Nephron (organoid): ENCODE measurements at regions not wholly inside any gene's neighbourhood (a gene's known extent, or its start where the extent isn't known, plus 50 kb on each side); places are given as distances from the start of the nearest gene placed in this dataset.
"Not testable (repeated sequence)": the region's sequence is repeated elsewhere in the genome, so short reads cannot be mapped to it uniquely, and the experiment has no call there.

ENCODE experiments used
- H3K27ac Mint-ChIP-seq, 3 experiments: 2 replicates each; pipeline ENCODE4 v1.8.0; 2020; ENCODE audit warnings: mixed read lengths in 3 of 3, mild to moderate bottlenecking in 2 of 3, moderate library complexity in 1 of 3
- H3K27me3 Mint-ChIP-seq: 2 replicates; pipeline ENCODE4 v1.8.0; 2021; ENCODE audit warnings: low read depth, mild to moderate bottlenecking, moderate library complexity, mixed read lengths
- H3K36me3 Mint-ChIP-seq: 2 replicates; pipeline ENCODE4 v1.8.0; 2020; ENCODE audit warnings: low read depth, mixed read lengths
- H3K4me1 Mint-ChIP-seq: 2 replicates; pipeline ENCODE4 v1.8.0; 2020; ENCODE audit warnings: mixed read lengths
- H3K4me3 Mint-ChIP-seq, 3 experiments: 2 replicates each; pipeline ENCODE4 v1.8.0; 2020; ENCODE audit warnings: mild to moderate bottlenecking in 3 of 3, mixed read lengths in 3 of 3, moderate library complexity in 2 of 3
- H3K9me3 Mint-ChIP-seq: 2 replicates; pipeline ENCODE4 v1.8.0; 2020; ENCODE audit warnings: mixed read lengths
- CTCF ChIP-seq, 3 experiments: fragments of 200-600 bp; sonication (generic); IDR thresholded peaks; one replicate each; pipeline ENCODE4 v1.5.0; 2021; ENCODE audit warnings: antibody characterized with exemption in 3 of 3; ENCODE audit not compliant: unreplicated experiment in 3 of 3

GRCh38 chr18:28736223-28736622 is 559.3 kb upstream of the CDH2 start:
- H3K36me3 Mint-ChIP-seq = no peaks in the 10 kb centered on the region
- H3K27ac Mint-ChIP-seq = peak overlapping the region; percentile 65 to 87 (median 70)
- peaks cover 11% of the 10 kb centered on the region for H3K4me1 Mint-ChIP-seq
- TF ChIP-seq CTCF (IDR thresholded peaks at IDR 0.05; ENCODE audit: unreplicated experiment in 3 of 3) = no peak
- H3K4me3 Mint-ChIP-seq = no peak overlapping the region
- no peaks in the 10 kb centered on the region for H3K27me3 Mint-ChIP-seq
- H3K9me3 Mint-ChIP-seq = no peaks in the 10 kb centered on the region

GRCh38 chr18:28735731-28736130 is 558.8 kb upstream of the CDH2 start:
- Mint-ChIP-seq H3K4me3 (no peak overlapping the region), H3K9me3 (no peaks in the 10 kb centered on the region), H3K4me1 (peaks cover 11% of the 10 kb centered on the region), H3K36me3 (no peaks in the 10 kb centered on the region), H3K27me3 (no peaks in the 10 kb centered on the region), H3K27ac (peak overlapping the region; percentile 65 to 87 (median 70))
- TF ChIP-seq CTCF (IDR thresholded peaks at IDR 0.05; ENCODE audit: unreplicated experiment in 3 of 3) = no peak

GRCh38 chr18:28729321-28729720 is 552.4 kb upstream of the CDH2 start:
- Mint-ChIP-seq H3K36me3 (no peaks in the 10 kb centered on the region), H3K4me3 (no peak overlapping the region), H3K27me3 (no peaks in the 10 kb centered on the region), H3K27ac (no peak overlapping the region), H3K4me1 (peaks cover 4% of the 10 kb centered on the region), H3K9me3 (no peaks in the 10 kb centered on the region)
- no peak for TF ChIP-seq CTCF (IDR thresholded peaks at IDR 0.05; ENCODE audit: unreplicated experiment in 3 of 3)

GRCh38 chr18:28728891-28729290 is 552.0 kb upstream of the CDH2 start:
- H3K9me3 Mint-ChIP-seq = no peaks in the 10 kb centered on the region
- no peaks in the 10 kb centered on the region for H3K27me3 Mint-ChIP-seq
- H3K4me3 Mint-ChIP-seq = no peak overlapping the region
- no peak overlapping the region for H3K27ac Mint-ChIP-seq
- no peak for TF ChIP-seq CTCF (IDR thresholded peaks at IDR 0.05; ENCODE audit: unreplicated experiment in 3 of 3)
- peaks cover 4% of the 10 kb centered on the region for H3K4me1 Mint-ChIP-seq
- H3K36me3 Mint-ChIP-seq = no peaks in the 10 kb centered on the region

GRCh38 chr18:28727189-28727588 is 550.3 kb upstream of the CDH2 start:
- H3K9me3 Mint-ChIP-seq, H3K36me3 Mint-ChIP-seq, H3K27me3 Mint-ChIP-seq, H3K4me3 Mint-ChIP-seq, H3K4me1 Mint-ChIP-seq: not testable (repeated sequence)
- peak overlapping the region in 2 of 3 experiments; percentile 22 to 27 for H3K27ac Mint-ChIP-seq

- Mint-ChIP-seq H3K9me3 (peaks cover 4% of the 10 kb centered on the region), H3K27me3 (no peaks in the 10 kb centered on the region), H3K27ac (no peak overlapping the region), H3K36me3 (no peaks in the 10 kb centered on the region), H3K4me1 (peaks cover 5% of the 10 kb centered on the region), H3K4me3 (no peak overlapping the region)
- no peak for TF ChIP-seq CTCF (IDR thresholded peaks at IDR 0.05; ENCODE audit: unreplicated experiment in 3 of 3)
Measured at GRCh38 chr18:28725876-28726275, 548.9 kb upstream of the CDH2 start.
